ENCODE measurements at regions not wholly inside any gene's neighbourhood (a gene's known extent, or its start where the extent isn't known, plus 50 kb on each side); places are given as distances from the start of the nearest gene placed in this dataset.

- Histone ChIP-seq H3K9ac (ENCODE audit: control insufficient read depth, extremely low read depth, insufficient read depth, low read length) (no peak overlapping the region), H3K27me3 (ENCODE audit: control insufficient read depth, extremely low read depth, insufficient read depth, low read length) (no peaks in the 10 kb centered on the region), H3K36me3 (ENCODE audit: control insufficient read depth in 2 of 2, extremely low read depth in 1 of 2, insufficient read depth in 2 of 2, low read length in 2 of 2) (no peaks in the 10 kb centered on the region), H3K4me1 (ENCODE audit: control insufficient read depth, extremely low read depth, insufficient read depth, low read length) (peaks cover 3% of the 10 kb centered on the region), H3K27ac (ENCODE audit: control insufficient read depth, insufficient read depth, low read length) (no peak overlapping the region), H3K79me2 (ENCODE audit: control insufficient read depth, insufficient read depth, low read length) (no peaks in the 10 kb centered on the region), H4K20me1 (ENCODE audit: control insufficient read depth, extremely low read depth, insufficient read depth, low read length) (no peaks in the 10 kb centered on the region), H3K4me2 (ENCODE audit: control insufficient read depth, extremely low read depth, insufficient read depth, low read depth, low read length) (no peak overlapping the region), H2AFZ (ENCODE audit: control insufficient read depth, low read length) (no peak overlapping the region), H3K4me3 (ENCODE audit: control insufficient read depth in 2 of 3, extremely low read depth in 1 of 3, insufficient read depth in 2 of 3, low read depth in 1 of 3, low read length in 3 of 3) (no peak overlapping the region), H3K9me1 (ENCODE audit: control insufficient read depth, extremely low read depth, insufficient read depth, low read length) (no peaks in the 10 kb centered on the region), H3K9me3 (ENCODE audit: control insufficient read depth, low read depth, low read length) (no peaks in the 10 kb centered on the region)
- DNase-seq (ENCODE audit: low read depth, low spot score) (no peak), FAIRE-seq (no peak)
- dilution Hi-C loops (cut with MboI; ENCODE audit: extremely low pct_ligation_motif_present, low sequenced_read_pairs), result no loop called here
- no peak for TF ChIP-seq EZH2 (IDR thresholded peaks at IDR 0.05; ENCODE audit: low read length)
- TF ChIP-seq, protein P1, sequence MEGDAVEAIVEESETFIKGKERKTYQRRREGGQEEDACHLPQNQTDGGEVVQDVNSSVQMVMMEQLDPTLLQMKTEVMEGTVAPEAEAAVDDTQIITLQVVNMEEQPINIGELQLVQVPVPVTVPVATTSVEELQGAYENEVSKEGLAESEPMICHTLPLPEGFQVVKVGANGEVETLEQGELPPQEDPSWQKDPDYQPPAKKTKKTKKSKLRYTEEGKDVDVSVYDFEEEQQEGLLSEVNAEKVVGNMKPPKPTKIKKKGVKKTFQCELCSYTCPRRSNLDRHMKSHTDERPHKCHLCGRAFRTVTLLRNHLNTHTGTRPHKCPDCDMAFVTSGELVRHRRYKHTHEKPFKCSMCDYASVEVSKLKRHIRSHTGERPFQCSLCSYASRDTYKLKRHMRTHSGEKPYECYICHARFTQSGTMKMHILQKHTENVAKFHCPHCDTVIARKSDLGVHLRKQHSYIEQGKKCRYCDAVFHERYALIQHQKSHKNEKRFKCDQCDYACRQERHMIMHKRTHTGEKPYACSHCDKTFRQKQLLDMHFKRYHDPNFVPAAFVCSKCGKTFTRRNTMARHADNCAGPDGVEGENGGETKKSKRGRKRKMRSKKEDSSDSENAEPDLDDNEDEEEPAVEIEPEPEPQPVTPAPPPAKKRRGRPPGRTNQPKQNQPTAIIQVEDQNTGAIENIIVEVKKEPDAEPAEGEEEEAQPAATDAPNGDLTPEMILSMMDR (optimal IDR thresholded peaks at IDR 0.05 in 1 of 3, IDR thresholded peaks at IDR 0.05 in 1 of 3, conservative IDR thresholded peaks at IDR 0.05 in 1 of 3; ENCODE audit: extremely low read depth in 1 of 3, insufficient read depth in 2 of 3, low read length in 3 of 3), result no peak
Measured at GRCh38 chr4:124000233-124000632, 603.6 kb downstream of the SPRY1 start.

GRCh38 chr4:124015766-124016165 is 619.2 kb downstream of the SPRY1 start:
- H3K9me1 ChIP-seq (ENCODE audit: control insufficient read depth, extremely low read depth, insufficient read depth, low read length), result no peaks in the 10 kb centered on the region
- H3K27me3 ChIP-seq (ENCODE audit: control insufficient read depth, extremely low read depth, insufficient read depth, low read length), result no peaks in the 10 kb centered on the region
- no peak overlapping the region for H3K4me2 ChIP-seq (ENCODE audit: control insufficient read depth, extremely low read depth, insufficient read depth, low read depth, low read length)
- H3K4me1 ChIP-seq (ENCODE audit: control insufficient read depth, extremely low read depth, insufficient read depth, low read length), result no peaks in the 10 kb centered on the region
- H2AFZ ChIP-seq (ENCODE audit: control insufficient read depth, low read length), result no peak overlapping the region
- no peak overlapping the region for H3K9ac ChIP-seq (ENCODE audit: control insufficient read depth, extremely low read depth, insufficient read depth, low read length)
- H4K20me1 ChIP-seq (ENCODE audit: control insufficient read depth, extremely low read depth, insufficient read depth, low read length), result no peaks in the 10 kb centered on the region
- H3K36me3 ChIP-seq (ENCODE audit: control insufficient read depth in 2 of 2, extremely low read depth in 1 of 2, insufficient read depth in 2 of 2, low read length in 2 of 2), result no peaks in the 10 kb centered on the region
- no peak overlapping the region for H3K4me3 ChIP-seq (ENCODE audit: control insufficient read depth in 2 of 3, extremely low read depth in 1 of 3, insufficient read depth in 2 of 3, low read depth in 1 of 3, low read length in 3 of 3)
- dilution Hi-C loops (cut with MboI; ENCODE audit: extremely low pct_ligation_motif_present, low sequenced_read_pairs), result no loop called here
- H3K27ac ChIP-seq (ENCODE audit: control insufficient read depth, insufficient read depth, low read length), result no peak overlapping the region
- DNase-seq (ENCODE audit: low read depth, low spot score) (no peak), FAIRE-seq (no peak)
- TF ChIP-seq, protein P1 (optimal IDR thresholded peaks at IDR 0.05 in 1 of 3, IDR thresholded peaks at IDR 0.05 in 1 of 3, conservative IDR thresholded peaks at IDR 0.05 in 1 of 3; ENCODE audit: extremely low read depth in 1 of 3, insufficient read depth in 2 of 3, low read length in 3 of 3), result no peak
- no peak for TF ChIP-seq EZH2 (IDR thresholded peaks at IDR 0.05; ENCODE audit: low read length)
- H3K79me2 ChIP-seq (ENCODE audit: control insufficient read depth, insufficient read depth, low read length), result no peaks in the 10 kb centered on the region
- H3K9me3 ChIP-seq (ENCODE audit: control insufficient read depth, low read depth, low read length), result no peaks in the 10 kb centered on the region
